SK-N-SH treated with all-trans-retinoic acid at 6 μM for 48 hours (cell line): ENCODE measurements at regions not wholly inside any gene's neighbourhood (a gene's known extent, or its start where the extent isn't known, plus 50 kb on each side); places are given as distances from the start of the nearest gene placed in this dataset.

Experiments used
- ATAC-seq: fragments of 200-7000 bp; cut with Tn5 transposase; 3 replicates; pipeline ENCODE4 v1.9.1; 2020; ENCODE audit warnings: mild to moderate bottlenecking, moderate library complexity
- BACH2 ChIP-seq: fragments of 250-450 bp; sonication (Bioruptor Pico); IDR thresholded peaks from 2 replicates; pipeline ENCODE4 v1.9.0; 2021; ENCODE audit warnings: mild to moderate bottlenecking, borderline replicate concordance
- CSDC2 ChIP-seq: fragments of 250-450 bp; sonication (Bioruptor Pico); IDR thresholded peaks from 2 replicates; pipeline ENCODE4 v1.5.0; 2020; ENCODE audit warnings: mild to moderate bottlenecking, moderate library complexity
- ESRRG ChIP-seq: fragments of 250-450 bp; sonication (Bioruptor Pico); IDR thresholded peaks from 2 replicates; pipeline ENCODE4 v1.6.1; 2021; ENCODE audit warnings: mild to moderate bottlenecking
- GLIS3 ChIP-seq: fragments of 250-450 bp; sonication (Bioruptor Pico); IDR thresholded peaks from 2 replicates; pipeline ENCODE4 v1.5.0; 2020; ENCODE audit warnings: mild to moderate bottlenecking, moderate library complexity
- ISL1 ChIP-seq: fragments of 250-450 bp; sonication (Bioruptor Pico); IDR thresholded peaks from 2 replicates; pipeline ENCODE4 v2.1.2; 2022; ENCODE audit warnings: mild to moderate bottlenecking, moderate library complexity
- OSR1 ChIP-seq: fragments of 250-450 bp; sonication (Bioruptor Pico); IDR thresholded peaks from 2 replicates; pipeline ENCODE4 v1.8.0; 2022; ENCODE audit warnings: moderate library complexity, mild to moderate bottlenecking, inconsistent platforms
- RARB ChIP-seq: fragments of 250-450 bp; sonication (Bioruptor Pico); IDR thresholded peaks from 2 replicates; pipeline ENCODE4 v1.8.0; 2021; ENCODE audit warnings: mild to moderate bottlenecking, moderate library complexity
- TCF4 ChIP-seq: fragments of 250-450 bp; sonication (Bioruptor Pico); IDR thresholded peaks from 2 replicates; pipeline ENCODE4 v1.8.0; 2021; ENCODE audit warnings: mild to moderate bottlenecking, moderate library complexity, borderline replicate concordance
- TOX ChIP-seq: fragments of 250-450 bp; sonication (Bioruptor Pico); IDR thresholded peaks from 2 replicates; pipeline ENCODE4 v1.8.0; 2021; ENCODE audit warnings: mild to moderate bottlenecking, moderate library complexity, borderline replicate concordance
- ZC3H10 ChIP-seq: fragments of 250-450 bp; sonication (Bioruptor Pico); IDR thresholded peaks from 2 replicates; pipeline ENCODE4 v1.5.1; 2021; ENCODE audit warnings: mild to moderate bottlenecking, moderate library complexity
- ZFP3 ChIP-seq: fragments of 250-450 bp; sonication (Bioruptor Pico); IDR thresholded peaks from 2 replicates; pipeline ENCODE4 v1.5.0; 2020; ENCODE audit warnings: mild to moderate bottlenecking, moderate library complexity
- ZFP30 ChIP-seq: fragments of 450-650 bp; formaldehyde crosslinking; IDR thresholded peaks from 2 replicates; pipeline ENCODE4 v1.5.0; 2022; ENCODE audit warnings: mild to moderate bottlenecking, moderate library complexity
- ZNF565 ChIP-seq: fragments of 450-650 bp; formaldehyde crosslinking; conservative IDR thresholded peaks from 2 replicates; pipeline ENCODE4 v1.5.0; 2020; ENCODE audit warnings: low read depth, mild to moderate bottlenecking, moderate library complexity
- ZNF70 ChIP-seq: fragments of 450-650 bp; formaldehyde crosslinking; IDR thresholded peaks from 2 replicates; pipeline ENCODE4 v1.5.0; 2020; ENCODE audit warnings: mild to moderate bottlenecking, moderate library complexity
- ZNF8 ChIP-seq: fragments of 450-650 bp; formaldehyde crosslinking; IDR thresholded peaks from 2 replicates; pipeline ENCODE4 v1.5.0; 2020; ENCODE audit warnings: mild to moderate bottlenecking, moderate library complexity
- TF ChIP-seq, protein P1 (sequence below): fragments of 250-450 bp; sonication (Bioruptor Pico); IDR thresholded peaks from 2 replicates; pipeline ENCODE4 v1.8.0; 2021; ENCODE audit warnings: low read depth, mild to moderate bottlenecking, moderate library complexity, borderline replicate concordance
- TF ChIP-seq, protein P2 (sequence below): fragments of 250-450 bp; sonication (Bioruptor Pico); IDR thresholded peaks from 2 replicates; pipeline ENCODE4 v1.8.0; 2020; ENCODE audit warnings: mild to moderate bottlenecking, moderate library complexity, borderline replicate concordance
- TF ChIP-seq, protein P3 (sequence below): fragments of 250-450 bp; sonication (Bioruptor Pico); IDR thresholded peaks from 2 replicates; pipeline ENCODE4 v1.5.1; 2021; ENCODE audit warnings: mild to moderate bottlenecking, moderate library complexity
- TF ChIP-seq, protein P4 (sequence below): fragments of 250-450 bp; sonication (Bioruptor Pico); IDR thresholded peaks from 2 replicates; pipeline ENCODE4 v1.5.0; 2020; ENCODE audit warnings: mild to moderate bottlenecking, moderate library complexity

DNA sequence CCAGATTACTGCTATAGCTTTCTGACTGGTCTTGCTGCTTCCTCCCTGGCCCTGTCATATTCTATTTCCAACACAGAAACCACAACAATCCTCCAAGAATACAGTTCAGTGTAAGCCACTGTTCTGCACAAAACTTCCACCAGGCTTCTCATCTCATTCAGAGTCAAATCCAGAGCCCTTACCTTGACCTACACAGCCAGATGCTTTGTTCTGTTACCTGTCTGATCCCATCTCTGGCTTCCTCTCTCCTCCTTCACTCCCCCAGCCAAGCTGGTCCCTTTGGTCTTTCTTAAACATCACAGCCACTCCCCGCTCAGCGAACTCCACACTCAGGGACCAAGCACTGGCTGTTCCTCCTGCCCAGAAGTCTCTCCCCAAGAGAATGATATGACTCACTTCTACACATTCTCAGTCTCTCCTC lies 84.8 kb upstream of the BMP2K start:
- TF ChIP-seq BACH2 (CRISPR knock-in tag) = no peak
- TF ChIP-seq, protein P1, sequence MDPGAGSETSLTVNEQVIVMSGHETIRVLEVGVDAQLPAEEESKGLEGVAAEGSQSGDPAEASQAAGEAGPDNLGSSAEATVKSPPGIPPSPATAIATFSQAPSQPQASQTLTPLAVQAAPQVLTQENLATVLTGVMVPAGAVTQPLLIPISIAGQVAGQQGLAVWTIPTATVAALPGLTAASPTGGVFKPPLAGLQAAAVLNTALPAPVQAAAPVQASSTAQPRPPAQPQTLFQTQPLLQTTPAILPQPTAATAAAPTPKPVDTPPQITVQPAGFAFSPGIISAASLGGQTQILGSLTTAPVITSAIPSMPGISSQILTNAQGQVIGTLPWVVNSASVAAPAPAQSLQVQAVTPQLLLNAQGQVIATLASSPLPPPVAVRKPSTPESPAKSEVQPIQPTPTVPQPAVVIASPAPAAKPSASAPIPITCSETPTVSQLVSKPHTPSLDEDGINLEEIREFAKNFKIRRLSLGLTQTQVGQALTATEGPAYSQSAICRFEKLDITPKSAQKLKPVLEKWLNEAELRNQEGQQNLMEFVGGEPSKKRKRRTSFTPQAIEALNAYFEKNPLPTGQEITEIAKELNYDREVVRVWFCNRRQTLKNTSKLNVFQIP (CRISPR knock-in tag) = no peak
- no peak for TF ChIP-seq ZFP30 (CRISPR knock-in tag)
- no peak for TF ChIP-seq CSDC2 (CRISPR knock-in tag)
- TF ChIP-seq, protein P2, sequence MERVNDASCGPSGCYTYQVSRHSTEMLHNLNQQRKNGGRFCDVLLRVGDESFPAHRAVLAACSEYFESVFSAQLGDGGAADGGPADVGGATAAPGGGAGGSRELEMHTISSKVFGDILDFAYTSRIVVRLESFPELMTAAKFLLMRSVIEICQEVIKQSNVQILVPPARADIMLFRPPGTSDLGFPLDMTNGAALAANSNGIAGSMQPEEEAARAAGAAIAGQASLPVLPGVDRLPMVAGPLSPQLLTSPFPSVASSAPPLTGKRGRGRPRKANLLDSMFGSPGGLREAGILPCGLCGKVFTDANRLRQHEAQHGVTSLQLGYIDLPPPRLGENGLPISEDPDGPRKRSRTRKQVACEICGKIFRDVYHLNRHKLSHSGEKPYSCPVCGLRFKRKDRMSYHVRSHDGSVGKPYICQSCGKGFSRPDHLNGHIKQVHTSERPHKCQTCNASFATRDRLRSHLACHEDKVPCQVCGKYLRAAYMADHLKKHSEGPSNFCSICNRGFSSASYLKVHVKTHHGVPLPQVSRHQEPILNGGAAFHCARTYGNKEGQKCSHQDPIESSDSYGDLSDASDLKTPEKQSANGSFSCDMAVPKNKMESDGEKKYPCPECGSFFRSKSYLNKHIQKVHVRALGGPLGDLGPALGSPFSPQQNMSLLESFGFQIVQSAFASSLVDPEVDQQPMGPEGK (CRISPR knock-in tag) = no peak
- TF ChIP-seq ZNF70 = no peak
- no peak for TF ChIP-seq TCF4
- TF ChIP-seq, protein P3, sequence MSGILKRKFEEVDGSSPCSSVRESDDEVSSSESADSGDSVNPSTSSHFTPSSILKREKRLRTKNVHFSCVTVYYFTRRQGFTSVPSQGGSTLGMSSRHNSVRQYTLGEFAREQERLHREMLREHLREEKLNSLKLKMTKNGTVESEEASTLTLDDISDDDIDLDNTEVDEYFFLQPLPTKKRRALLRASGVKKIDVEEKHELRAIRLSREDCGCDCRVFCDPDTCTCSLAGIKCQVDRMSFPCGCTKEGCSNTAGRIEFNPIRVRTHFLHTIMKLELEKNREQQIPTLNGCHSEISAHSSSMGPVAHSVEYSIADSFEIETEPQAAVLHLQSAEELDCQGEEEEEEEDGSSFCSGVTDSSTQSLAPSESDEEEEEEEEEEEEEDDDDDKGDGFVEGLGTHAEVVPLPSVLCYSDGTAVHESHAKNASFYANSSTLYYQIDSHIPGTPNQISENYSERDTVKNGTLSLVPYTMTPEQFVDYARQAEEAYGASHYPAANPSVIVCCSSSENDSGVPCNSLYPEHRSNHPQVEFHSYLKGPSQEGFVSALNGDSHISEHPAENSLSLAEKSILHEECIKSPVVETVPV (CRISPR knock-in tag) = no peak
- no peak for TF ChIP-seq RARB (CRISPR knock-in tag)
- no peak for TF ChIP-seq GLIS3 (CRISPR knock-in tag)
- TF ChIP-seq TOX (CRISPR knock-in tag) = no peak
- no peak for TF ChIP-seq ESRRG (CRISPR knock-in tag)
- no peak for TF ChIP-seq ZNF565 (CRISPR knock-in tag)
- TF ChIP-seq, protein P4, sequence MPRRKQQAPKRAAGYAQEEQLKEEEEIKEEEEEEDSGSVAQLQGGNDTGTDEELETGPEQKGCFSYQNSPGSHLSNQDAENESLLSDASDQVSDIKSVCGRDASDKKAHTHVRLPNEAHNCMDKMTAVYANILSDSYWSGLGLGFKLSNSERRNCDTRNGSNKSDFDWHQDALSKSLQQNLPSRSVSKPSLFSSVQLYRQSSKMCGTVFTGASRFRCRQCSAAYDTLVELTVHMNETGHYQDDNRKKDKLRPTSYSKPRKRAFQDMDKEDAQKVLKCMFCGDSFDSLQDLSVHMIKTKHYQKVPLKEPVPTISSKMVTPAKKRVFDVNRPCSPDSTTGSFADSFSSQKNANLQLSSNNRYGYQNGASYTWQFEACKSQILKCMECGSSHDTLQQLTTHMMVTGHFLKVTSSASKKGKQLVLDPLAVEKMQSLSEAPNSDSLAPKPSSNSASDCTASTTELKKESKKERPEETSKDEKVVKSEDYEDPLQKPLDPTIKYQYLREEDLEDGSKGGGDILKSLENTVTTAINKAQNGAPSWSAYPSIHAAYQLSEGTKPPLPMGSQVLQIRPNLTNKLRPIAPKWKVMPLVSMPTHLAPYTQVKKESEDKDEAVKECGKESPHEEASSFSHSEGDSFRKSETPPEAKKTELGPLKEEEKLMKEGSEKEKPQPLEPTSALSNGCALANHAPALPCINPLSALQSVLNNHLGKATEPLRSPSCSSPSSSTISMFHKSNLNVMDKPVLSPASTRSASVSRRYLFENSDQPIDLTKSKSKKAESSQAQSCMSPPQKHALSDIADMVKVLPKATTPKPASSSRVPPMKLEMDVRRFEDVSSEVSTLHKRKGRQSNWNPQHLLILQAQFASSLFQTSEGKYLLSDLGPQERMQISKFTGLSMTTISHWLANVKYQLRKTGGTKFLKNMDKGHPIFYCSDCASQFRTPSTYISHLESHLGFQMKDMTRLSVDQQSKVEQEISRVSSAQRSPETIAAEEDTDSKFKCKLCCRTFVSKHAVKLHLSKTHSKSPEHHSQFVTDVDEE (CRISPR knock-in tag) = no peak
- no peak for TF ChIP-seq ZFP3 (CRISPR knock-in tag)
- no peak for TF ChIP-seq ISL1 (CRISPR knock-in tag)
- no peak for TF ChIP-seq ZC3H10 (CRISPR knock-in tag)
- ATAC-seq = peak; percentile 90

DNA sequence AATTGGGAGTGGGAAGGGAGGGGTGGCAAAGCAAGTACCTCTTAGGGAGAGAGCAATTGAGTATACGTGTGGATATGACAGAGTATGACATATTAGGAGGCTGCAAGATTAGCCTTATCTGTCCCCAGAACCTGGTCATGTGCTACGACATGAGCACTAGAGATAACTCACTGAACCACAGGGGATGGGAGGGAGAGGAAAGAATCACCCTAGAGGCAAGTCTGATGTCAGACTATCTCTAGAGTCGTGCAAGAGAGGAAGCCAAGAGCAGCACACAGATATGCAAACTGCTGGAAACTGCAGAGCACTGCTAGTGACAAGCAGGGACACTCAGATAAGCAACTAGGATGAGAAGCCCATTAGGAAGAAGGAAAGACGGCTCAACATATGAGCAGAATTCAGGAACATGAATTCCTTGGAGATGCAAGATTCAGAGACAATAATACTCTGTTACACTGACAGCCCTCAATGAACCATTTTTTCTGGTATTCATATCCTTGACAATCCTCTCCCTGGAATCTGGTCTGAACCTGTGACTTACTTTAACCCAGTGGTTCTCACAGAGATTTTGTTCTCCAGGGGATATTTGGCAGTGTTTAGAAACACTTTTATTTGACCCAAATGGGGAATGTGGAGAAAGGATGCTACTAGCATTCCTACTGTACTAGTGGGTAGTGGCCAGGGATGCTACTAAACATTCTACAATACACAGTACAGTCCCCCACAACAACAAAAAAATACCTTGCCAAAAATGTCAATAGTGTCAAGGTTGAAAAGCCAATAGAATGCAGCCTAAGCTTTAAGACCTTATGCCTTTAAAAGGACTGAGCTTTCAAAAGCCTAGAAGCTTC lies 84.0 kb upstream of the BMP2K start:
- ATAC-seq = peak; percentile 55
- TF ChIP-seq ZNF8 (CRISPR knock-in tag) (no peak), TCF4 (peak; percentile 41; the same call in 1 of the 2 replicates)

DNA sequence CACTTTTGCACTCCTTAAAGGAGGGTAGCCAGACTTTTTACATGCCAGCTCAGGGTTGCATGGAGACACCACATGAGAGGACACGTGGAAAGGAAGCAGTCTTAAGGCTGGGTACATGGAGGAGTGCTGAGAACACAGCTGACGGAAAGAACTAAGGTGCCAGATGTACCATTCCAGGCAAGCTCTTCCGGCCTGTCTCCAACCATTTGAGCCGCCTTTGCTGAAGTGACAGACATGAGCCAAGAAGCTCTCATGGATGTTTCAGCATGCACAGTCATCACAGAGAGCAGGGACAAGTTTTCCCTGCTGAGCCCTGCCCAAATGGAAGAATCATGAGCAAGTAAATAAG lies 83.4 kb upstream of the BMP2K start:
- TF ChIP-seq OSR1 = no peak
- TF ChIP-seq, protein P4 (CRISPR knock-in tag) = no peak
- TF ChIP-seq, protein P1 (CRISPR knock-in tag) = no peak
- no peak for TF ChIP-seq ISL1 (CRISPR knock-in tag)
- no peak for ATAC-seq
